GM12892 (cell line): ENCODE measurements at regions not wholly inside any gene's neighbourhood (a gene's known extent, or its start where the extent isn't known, plus 50 kb on each side); places are given as distances from the start of the nearest gene placed in this dataset.
A peak's percentile ranks its signal among the peaks of the same experiment; 100 is the strongest.

ENCODE experiments used
- DNase-seq: peaks from one replicate; pipeline ENCODE4 v3.0.0; 2011; ENCODE audit not compliant: insufficient read length
- FAIRE-seq: peaks from 2 replicates; lab custom pipeline; 2011; peaks lifted over from hg19 to GRCh38; lab: Jason Lieb, UNC
- POLR2A ChIP-seq: IDR thresholded peaks from 2 replicates; pipeline ENCODE4 v1.6.1; 2011; ENCODE audit warnings: low read depth, low read length, control low read depth
- POLR2AphosphoS5 ChIP-seq: IDR thresholded peaks from 2 replicates; pipeline ENCODE4 v1.6.1; 2011; ENCODE audit warnings: low read depth, low read length, control low read depth
- TAF1 ChIP-seq: IDR thresholded peaks from 2 replicates; pipeline ENCODE4 v1.6.1; 2011; ENCODE audit warnings: low read depth, mild to moderate bottlenecking, control low read depth, low read length, borderline replicate concordance

- TF ChIP-seq POLR2A (no peak), POLR2AphosphoS5 (no peak), TAF1 (no peak)
- no peak for FAIRE-seq
- DNase-seq, result no peak
These were observed 885.0 kb downstream of the SLC4A3 start for GRCh38 chr2:220512419-220512818.

GRCh38 chr2:220513573-220514288 lies 886.3 kb downstream of the SLC4A3 start:
- no peak for TF ChIP-seq POLR2A
- TF ChIP-seq TAF1, result no peak
- TF ChIP-seq POLR2AphosphoS5, result no peak
- FAIRE-seq (no peak), DNase-seq (no peak)

GRCh38 chr2:220521551-220521950 lies 894.1 kb downstream of the SLC4A3 start:
- DNase-seq, result no peak
- TF ChIP-seq TAF1 (no peak), POLR2AphosphoS5 (no peak), POLR2A (no peak)
- FAIRE-seq, result no peak

- FAIRE-seq (no peak), DNase-seq (no peak)
- no peak for TF ChIP-seq POLR2AphosphoS5
- TF ChIP-seq POLR2A, result no peak
- no peak for TF ChIP-seq TAF1
These were observed 900.8 kb downstream of the SLC4A3 start for GRCh38 chr2:220528180-220528675.

GRCh38 chr2:220531216-220531615 lies 903.8 kb downstream of the SLC4A3 start:
- DNase-seq (no peak), FAIRE-seq (no peak)
- TF ChIP-seq POLR2A (no peak), POLR2AphosphoS5 (no peak), TAF1 (no peak)

GRCh38 chr2:220533485-220533884 lies 906.1 kb downstream of the SLC4A3 start:
- DNase-seq, result no peak
- TF ChIP-seq POLR2AphosphoS5, result no peak
- TF ChIP-seq TAF1, result no peak
- TF ChIP-seq POLR2A, result no peak
- peak; percentile 44 for FAIRE-seq

GRCh38 chr2:220539481-220539880 lies 912.1 kb downstream of the SLC4A3 start:
- no peak for TF ChIP-seq POLR2A
- TF ChIP-seq POLR2AphosphoS5, result no peak
- TF ChIP-seq TAF1, result no peak
- FAIRE-seq, result no peak
- DNase-seq, result no peak

GRCh38 chr2:220544049-220544448 lies 916.6 kb downstream of the SLC4A3 start:
- FAIRE-seq (no peak), DNase-seq (no peak)
- no peak for TF ChIP-seq POLR2AphosphoS5
- TF ChIP-seq POLR2A, result no peak
- TF ChIP-seq TAF1, result no peak

- DNase-seq, result no peak
- TF ChIP-seq TAF1 (no peak), POLR2AphosphoS5 (no peak), POLR2A (no peak)
- FAIRE-seq, result no peak
These were observed 923.7 kb downstream of the SLC4A3 start for GRCh38 chr2:220550995-220551700.

GRCh38 chr2:220552790-220553535 lies 925.5 kb downstream of the SLC4A3 start:
- DNase-seq (no peak), FAIRE-seq (no peak)
- TF ChIP-seq POLR2A, result no peak
- no peak for TF ChIP-seq TAF1
- no peak for TF ChIP-seq POLR2AphosphoS5
